Stimulated activated effector memory CD8-positive, alpha-beta T cell treated with anti-CD3 and anti-CD28 coated beads, Interleukin-12 subunit alpha, Interleukin-12 subunit beta, amount 100 ng/mL, for 72 hours (primary cell): ENCODE measurements at regions not wholly inside any gene's neighbourhood (a gene's known extent, or its start where the extent isn't known, plus 50 kb on each side); places are given as distances from the start of the nearest gene placed in this dataset.

Source experiments
- ATAC-seq: fragments of 150-1000 bp; cut with Tn5 transposase; 2 replicates; pipeline ENCODE4 v1.10.0; 2021
- DNase-seq, 2 donors: peaks; one replicate each; pipeline ENCODE4 v3.0.0; 2021 to 2022; ENCODE audit warnings: low spot score in 2 of 2
- H3K27ac Mint-ChIP-seq: one replicate; pipeline ENCODE4 v1.8.0; 2022; ENCODE audit warnings: mild to moderate bottlenecking, mixed read lengths
- H3K36me3 Mint-ChIP-seq: one replicate; pipeline ENCODE4 v1.8.0; 2022; ENCODE audit warnings: mild to moderate bottlenecking, mixed read lengths
- H3K4me1 Mint-ChIP-seq: one replicate; pipeline ENCODE4 v1.8.0; 2022; ENCODE audit warnings: mixed read lengths
- H3K4me3 Mint-ChIP-seq: one replicate; pipeline ENCODE4 v1.8.0; 2022; ENCODE audit warnings: mild to moderate bottlenecking, mixed read lengths
- H3K9me3 Mint-ChIP-seq: one replicate; pipeline ENCODE4 v1.8.0; 2022; ENCODE audit warnings: mixed read lengths

DNA sequence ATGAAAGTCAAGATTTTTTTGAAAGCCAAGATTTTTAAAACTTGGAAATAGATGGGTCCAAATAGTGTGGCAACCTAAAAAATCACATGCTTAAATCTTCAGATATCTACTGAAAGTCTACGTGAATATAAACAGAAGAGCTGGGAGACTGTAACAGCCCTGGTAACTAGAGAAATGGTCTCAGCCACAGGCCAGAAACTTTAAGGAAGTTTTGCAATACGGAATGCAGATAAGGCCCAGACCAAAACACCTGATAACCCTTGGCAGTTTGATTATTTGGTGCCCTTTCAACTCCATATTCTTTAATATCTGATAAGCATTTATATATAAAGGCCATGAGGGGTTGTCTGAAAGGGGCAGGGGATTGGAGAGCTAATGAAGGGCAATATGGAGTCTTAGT, 537.3 kb upstream of the TGFBR2 start:
- no peak for DNase-seq
- no peak for ATAC-seq
- Mint-ChIP-seq H3K4me3 (no peak overlapping the region), H3K27ac (no peak overlapping the region), H3K9me3 (no peaks in the 10 kb centered on the region), H3K36me3 (no peaks in the 10 kb centered on the region), H3K4me1 (no peaks in the 10 kb centered on the region)

DNA sequence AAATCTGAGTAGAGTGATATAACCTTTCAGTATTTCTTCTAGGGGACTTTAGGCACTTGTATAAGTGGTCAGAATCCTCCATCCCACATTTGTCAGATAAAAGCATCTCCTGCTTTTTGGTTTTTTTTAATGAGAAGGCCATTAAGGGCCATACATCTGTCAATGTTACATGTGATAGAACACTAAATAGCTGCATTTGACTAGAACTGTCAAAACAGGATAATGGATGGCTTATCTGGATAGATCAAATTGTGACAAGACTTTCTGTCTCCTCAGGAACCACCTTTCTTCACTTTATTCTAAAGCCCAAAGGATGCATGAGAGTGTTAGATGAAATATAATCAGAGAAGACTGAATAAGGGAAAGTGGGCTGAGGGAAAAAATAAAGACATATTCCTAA, 533.4 kb upstream of the TGFBR2 start:
- ATAC-seq = no peak

DNA sequence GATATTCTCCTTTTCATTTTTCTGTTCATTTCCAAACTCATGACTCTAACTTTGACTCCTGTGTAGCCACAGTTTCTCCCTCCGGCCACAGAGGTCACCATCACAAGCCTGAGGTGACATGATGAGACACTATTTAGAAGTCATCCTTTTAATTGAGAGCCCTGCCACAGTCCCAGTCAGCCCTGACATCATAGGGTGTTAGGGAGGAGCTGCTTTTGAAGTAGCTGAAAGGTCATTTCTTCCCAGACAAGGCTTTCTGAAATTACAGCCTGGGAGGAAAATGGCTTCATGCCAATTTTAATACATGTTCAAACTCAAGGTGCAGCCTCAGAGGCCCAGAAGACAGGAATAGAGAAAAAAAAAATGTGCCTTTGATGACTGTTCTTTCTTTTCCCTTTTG, 532.8 kb upstream of the TGFBR2 start:
- peaks cover 7% of the 10 kb centered on the region for H3K4me1 Mint-ChIP-seq
- no peaks in the 10 kb centered on the region for H3K36me3 Mint-ChIP-seq
- ATAC-seq = peak; percentile 62
- no peak overlapping the region for H3K27ac Mint-ChIP-seq
- H3K4me3 Mint-ChIP-seq = no peak overlapping the region
- no peak for DNase-seq
- H3K9me3 Mint-ChIP-seq = no peaks in the 10 kb centered on the region

More for the DNA sequence above, 533.4 kb upstream of the TGFBR2 start:
- Mint-ChIP-seq H3K9me3 (no peaks in the 10 kb centered on the region), H3K36me3 (no peaks in the 10 kb centered on the region), H3K27ac (no peak overlapping the region), H3K4me1 (peaks cover 7% of the 10 kb centered on the region), H3K4me3 (no peak overlapping the region)
- DNase-seq = no peak

DNA sequence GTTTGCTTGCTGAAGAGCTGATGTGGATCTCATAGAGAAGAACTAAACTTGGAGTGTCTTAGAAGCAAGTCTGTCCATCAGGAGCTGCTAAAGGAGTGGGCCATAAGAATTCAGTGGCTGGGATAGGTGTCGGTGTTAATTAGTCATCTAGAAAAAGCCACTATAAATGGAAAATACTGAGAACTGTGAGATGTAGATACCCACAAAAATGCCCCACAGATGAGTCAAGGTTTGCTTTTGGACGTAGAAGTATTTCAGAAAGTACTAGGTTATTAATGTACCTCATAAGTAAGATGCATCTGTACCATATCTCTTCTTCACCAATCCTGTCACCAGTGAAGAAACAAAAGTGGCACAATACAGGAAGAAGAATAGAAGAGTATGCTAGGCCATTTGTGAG, 530.9 kb upstream of the TGFBR2 start:
- Mint-ChIP-seq H3K4me3 (no peak overlapping the region), H3K4me1 (peaks cover 7% of the 10 kb centered on the region), H3K9me3 (no peaks in the 10 kb centered on the region), H3K27ac (no peak overlapping the region), H3K36me3 (no peaks in the 10 kb centered on the region)
- peak; percentile 59 for ATAC-seq
- DNase-seq = no peak

DNA sequence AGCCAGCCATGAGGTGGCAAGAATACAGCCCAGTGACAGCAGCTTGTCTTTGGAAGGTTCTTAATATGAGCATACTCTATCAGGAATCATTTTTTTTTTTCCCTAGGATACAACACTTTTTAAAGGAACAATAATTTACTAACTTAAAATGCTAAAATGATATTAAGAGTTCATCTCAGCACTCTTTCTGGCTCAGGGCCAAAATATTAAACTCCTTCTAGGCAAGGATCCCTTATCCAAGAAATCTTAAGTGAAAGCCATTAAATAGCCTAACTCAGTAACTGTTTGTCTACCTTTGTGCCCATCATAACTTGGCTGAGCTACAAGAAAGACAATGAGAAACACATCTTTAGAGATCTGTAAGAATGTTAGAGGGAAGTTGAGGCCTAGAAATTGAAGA, 529.5 kb upstream of the TGFBR2 start:
- H3K9me3 Mint-ChIP-seq = no peaks in the 10 kb centered on the region
- ATAC-seq = no peak
- H3K4me3 Mint-ChIP-seq = no peak overlapping the region
- peaks cover 7% of the 10 kb centered on the region for H3K4me1 Mint-ChIP-seq
- no peak for DNase-seq
- H3K36me3 Mint-ChIP-seq = no peaks in the 10 kb centered on the region
- no peak overlapping the region for H3K27ac Mint-ChIP-seq

DNA sequence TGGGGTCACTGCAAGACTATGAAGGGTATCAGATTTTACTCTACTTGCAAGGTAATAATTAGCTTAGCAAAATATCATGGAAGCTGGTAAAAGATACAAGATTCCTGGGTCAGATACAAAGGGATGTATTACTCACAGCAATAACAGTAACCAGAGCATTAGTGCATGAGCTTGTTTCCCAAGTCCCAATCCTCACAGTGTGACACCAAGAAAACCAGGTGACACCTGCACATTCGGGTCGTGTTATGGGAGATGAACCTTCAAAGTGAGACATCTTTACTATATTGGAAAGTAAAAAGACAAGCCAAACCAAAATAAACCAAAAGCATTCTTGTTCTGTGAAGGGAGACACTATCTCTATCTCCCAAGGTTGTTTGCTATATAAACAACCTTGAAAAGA, 528.7 kb upstream of the TGFBR2 start:
- H3K36me3 Mint-ChIP-seq = no peaks in the 10 kb centered on the region
- no peak overlapping the region for H3K27ac Mint-ChIP-seq
- H3K9me3 Mint-ChIP-seq = no peaks in the 10 kb centered on the region
- peaks cover 7% of the 10 kb centered on the region for H3K4me1 Mint-ChIP-seq
- no peak for DNase-seq
- H3K4me3 Mint-ChIP-seq = no peak overlapping the region
- ATAC-seq = no peak

DNA sequence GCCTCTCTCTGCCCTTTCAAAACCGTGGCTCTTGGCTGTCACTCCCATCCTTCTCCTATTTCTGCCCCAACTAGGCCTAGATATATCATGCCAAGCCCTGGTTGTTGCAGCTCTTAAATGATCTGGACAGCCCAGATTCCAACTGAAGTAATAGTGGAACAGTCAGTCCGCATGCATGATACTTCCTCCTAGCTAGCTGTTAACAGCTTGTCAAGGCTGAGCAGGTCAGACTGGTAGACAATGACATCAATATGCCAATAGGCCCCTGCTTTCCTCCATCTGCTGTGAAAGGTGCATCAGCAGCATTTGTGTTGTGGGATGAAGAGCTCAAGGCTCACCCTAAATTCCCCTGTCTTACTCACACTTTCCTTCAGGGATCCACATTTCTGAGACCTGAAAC, 527.7 kb upstream of the TGFBR2 start:
- no peak for DNase-seq
- Mint-ChIP-seq H3K27ac (no peak overlapping the region), H3K4me1 (peaks cover 7% of the 10 kb centered on the region), H3K4me3 (no peak overlapping the region), H3K36me3 (no peaks in the 10 kb centered on the region), H3K9me3 (no peaks in the 10 kb centered on the region)
- ATAC-seq = no peak

DNA sequence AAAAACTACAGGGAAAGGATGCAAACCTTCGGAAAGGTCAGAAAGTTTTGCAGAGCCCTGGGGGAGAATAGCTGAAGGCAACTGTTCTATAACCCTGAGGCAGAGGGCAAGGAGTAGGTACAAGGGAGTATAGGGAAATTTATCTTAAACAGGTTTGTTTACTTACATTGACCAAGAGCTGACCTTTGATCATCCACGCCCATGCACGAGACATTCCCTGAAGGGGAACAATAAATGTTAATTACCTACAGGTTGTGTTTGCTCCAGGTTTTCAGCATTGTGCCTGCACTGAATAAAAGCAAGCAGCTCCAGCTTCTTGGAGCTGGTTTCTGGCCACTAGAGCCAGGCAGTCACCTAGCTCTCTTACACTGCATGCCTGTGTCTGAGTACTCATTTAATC, 524.5 kb upstream of the TGFBR2 start:
- no peaks in the 10 kb centered on the region for H3K9me3 Mint-ChIP-seq
- no peaks in the 10 kb centered on the region for H3K36me3 Mint-ChIP-seq
- H3K4me1 Mint-ChIP-seq = no peaks in the 10 kb centered on the region
- no peak overlapping the region for H3K4me3 Mint-ChIP-seq
- no peak for ATAC-seq
- DNase-seq = no peak
- H3K27ac Mint-ChIP-seq = no peak overlapping the region

DNA sequence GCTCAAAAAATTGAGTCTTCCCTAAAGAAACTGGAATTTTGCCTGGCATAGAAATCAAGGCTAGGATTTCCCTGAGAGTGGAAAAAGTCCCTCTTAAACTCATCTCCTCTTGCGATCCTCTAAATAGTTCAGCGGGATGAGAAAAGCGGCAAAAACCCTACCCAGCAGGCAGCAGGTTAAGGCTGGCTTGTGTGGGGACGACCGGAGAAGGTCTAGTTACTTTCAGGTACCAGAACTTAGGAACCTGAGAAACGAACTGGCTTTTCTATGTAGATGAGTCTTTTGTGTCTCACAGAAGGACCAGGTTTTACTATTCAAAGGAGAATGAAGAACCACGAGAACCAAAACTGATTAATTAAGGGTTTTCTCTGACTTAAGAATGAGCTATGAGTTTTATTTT, 523.7 kb upstream of the TGFBR2 start:
- no peaks in the 10 kb centered on the region for H3K36me3 Mint-ChIP-seq
- DNase-seq (no peak), ATAC-seq (no peak)
- H3K4me1 Mint-ChIP-seq = no peaks in the 10 kb centered on the region
- no peaks in the 10 kb centered on the region for H3K9me3 Mint-ChIP-seq
- no peak overlapping the region for H3K27ac Mint-ChIP-seq
- H3K4me3 Mint-ChIP-seq = no peak overlapping the region

DNA sequence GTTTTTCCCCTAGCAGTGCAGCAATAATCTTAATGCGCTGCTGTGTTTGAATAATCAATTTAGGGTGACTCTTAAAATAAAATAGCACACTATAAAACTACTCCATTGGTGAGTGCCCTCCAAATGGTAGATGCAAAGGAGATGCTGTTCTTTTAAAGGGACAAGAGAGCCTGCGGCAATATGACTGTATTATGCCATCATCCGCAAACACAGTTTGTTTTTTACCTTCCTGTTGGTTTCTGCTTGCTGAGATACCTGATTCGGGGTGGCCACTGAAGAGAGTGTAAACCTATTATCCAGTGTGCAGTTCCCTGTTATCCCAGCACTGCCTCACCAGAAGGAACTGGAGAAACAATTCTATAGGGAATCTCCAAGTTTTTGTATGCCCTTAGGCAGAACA, 523.1 kb upstream of the TGFBR2 start:
- Mint-ChIP-seq H3K4me1 (no peaks in the 10 kb centered on the region), H3K9me3 (no peaks in the 10 kb centered on the region), H3K36me3 (no peaks in the 10 kb centered on the region), H3K27ac (no peak overlapping the region), H3K4me3 (no peak overlapping the region)
- DNase-seq (no peak), ATAC-seq (no peak)

DNA sequence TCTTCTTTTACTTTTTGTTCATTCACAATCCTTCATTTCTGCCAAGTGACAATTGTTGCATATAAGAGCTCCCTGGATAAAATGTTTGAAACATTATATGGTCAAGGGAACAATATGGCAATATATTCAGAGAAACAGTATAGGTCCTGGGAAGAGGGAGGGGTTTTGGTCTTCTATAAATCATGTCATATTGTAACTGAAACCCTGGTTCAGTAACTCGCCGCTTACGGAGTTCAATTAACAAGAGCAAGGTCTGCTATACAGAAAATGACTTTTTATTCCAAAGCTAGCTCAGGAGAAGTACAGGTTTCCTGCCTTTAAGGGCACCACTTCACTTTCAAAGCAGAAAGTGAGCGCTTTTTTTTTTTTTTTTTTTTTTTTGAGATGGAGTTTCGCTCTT, 522.1 kb upstream of the TGFBR2 start:
- no peaks in the 10 kb centered on the region for H3K4me1 Mint-ChIP-seq

DNA sequence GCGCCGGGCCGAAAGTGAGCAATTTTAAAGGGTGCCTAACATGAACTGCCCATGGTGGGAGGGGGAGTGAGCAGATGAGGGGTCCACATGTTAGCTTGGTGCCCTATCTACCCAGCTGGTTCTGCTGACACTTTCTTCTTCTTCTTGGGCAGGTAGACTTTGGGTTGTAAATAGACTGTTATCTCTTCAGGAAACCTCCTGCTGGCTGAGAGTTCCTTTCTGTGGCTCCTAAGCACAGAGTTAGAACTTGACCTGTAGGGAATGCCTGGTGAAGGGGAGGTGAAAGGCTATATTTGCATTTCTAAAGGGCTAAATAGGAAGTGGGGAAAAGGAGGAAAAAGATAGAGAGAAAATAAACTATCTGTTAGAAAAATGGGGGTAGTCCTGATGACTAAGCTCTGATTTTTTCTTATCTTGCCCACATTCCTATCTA, 521.4 kb upstream of the TGFBR2 start:
- no peak overlapping the region for H3K27ac Mint-ChIP-seq
- H3K4me3 Mint-ChIP-seq = no peak overlapping the region
- no peak for DNase-seq
- H3K4me1 Mint-ChIP-seq = no peaks in the 10 kb centered on the region
- no peaks in the 10 kb centered on the region for H3K9me3 Mint-ChIP-seq
- no peak for ATAC-seq
- no peaks in the 10 kb centered on the region for H3K36me3 Mint-ChIP-seq

More for the DNA sequence above, 522.1 kb upstream of the TGFBR2 start:
- no peaks in the 10 kb centered on the region for H3K9me3 Mint-ChIP-seq
- H3K27ac Mint-ChIP-seq = no peak overlapping the region
- DNase-seq = no peak
- H3K36me3 Mint-ChIP-seq = no peaks in the 10 kb centered on the region
- no peak for ATAC-seq
- H3K4me3 Mint-ChIP-seq = no peak overlapping the region

DNA sequence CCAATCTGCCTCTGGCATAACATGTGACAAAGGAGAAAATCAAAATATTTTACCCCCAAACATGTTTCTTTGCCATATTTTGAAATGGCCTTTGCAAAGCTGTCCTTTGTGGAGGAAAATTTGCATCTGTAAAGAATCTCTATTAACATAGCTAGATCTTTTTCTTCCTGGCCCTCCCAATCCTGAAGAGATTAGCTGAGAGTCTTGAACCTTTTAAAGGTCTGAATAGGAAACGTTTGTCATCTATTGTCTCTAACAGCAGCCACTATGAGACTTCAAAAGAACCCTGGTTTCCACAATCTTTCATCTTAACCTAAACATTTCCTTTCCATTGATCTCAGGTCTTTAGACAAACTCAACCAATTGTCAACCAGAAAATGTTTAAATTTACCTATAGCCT, 520.9 kb upstream of the TGFBR2 start:
- Mint-ChIP-seq H3K4me3 (no peak overlapping the region), H3K9me3 (no peaks in the 10 kb centered on the region)

DNA sequence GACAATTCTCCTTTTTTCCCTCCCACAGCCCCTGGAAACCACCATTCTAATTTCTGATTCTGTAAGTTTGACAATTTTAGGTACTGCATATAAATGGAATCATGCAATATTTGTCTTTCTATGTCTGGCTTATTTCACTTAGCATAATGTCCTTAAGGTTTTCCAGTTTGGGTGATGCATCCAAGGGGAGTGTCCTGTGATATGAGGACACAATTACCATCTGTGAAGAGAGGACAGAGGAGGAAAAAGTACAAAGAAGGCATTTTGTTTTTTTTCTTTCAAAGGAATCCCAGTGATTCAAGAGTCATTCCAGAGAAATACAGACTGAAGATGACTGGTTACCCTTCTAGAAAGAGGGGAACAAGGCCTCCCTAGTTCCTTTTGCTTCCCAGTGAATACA, 514.7 kb upstream of the TGFBR2 start:
- Mint-ChIP-seq H3K9me3 (no peaks in the 10 kb centered on the region), H3K4me3 (no peak overlapping the region)

More for the DNA sequence above, 520.9 kb upstream of the TGFBR2 start:
- Mint-ChIP-seq H3K36me3 (no peaks in the 10 kb centered on the region), H3K27ac (no peak overlapping the region), H3K4me1 (no peaks in the 10 kb centered on the region)
- ATAC-seq = no peak
- no peak for DNase-seq

DNA sequence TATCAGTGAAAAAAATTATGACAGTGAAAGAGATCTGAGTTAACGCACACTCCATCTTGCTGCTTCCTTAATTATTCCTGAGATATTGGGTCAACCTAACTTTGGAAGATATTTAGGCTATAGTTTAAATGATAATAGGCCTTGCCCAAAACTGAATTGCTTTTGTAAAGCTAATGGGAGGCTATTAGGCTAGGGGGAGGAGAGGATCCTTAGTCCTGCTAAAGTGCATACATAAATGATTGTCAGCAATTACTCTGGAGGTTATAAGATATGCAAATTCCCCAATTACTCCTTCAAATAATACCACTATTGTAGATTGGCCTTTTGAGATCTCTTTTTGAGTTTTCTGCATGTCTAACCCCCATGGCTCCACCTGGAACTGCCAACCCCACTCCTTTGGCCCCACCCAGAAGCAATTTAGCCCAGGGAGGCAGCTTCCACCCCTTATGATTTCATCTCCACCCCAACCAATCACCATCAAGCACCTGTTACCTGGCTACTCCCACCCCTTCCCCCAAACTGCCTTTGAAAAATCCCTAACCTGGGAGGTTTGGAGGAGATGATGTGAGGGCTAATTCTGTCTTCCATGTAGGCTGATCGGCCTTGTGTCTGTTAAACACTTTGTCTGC, 509.3 kb upstream of the TGFBR2 start:
- Mint-ChIP-seq H3K36me3 (no peaks in the 10 kb centered on the region), H3K9me3 (no peaks in the 10 kb centered on the region), H3K4me1 (no peaks in the 10 kb centered on the region), H3K27ac (no peak overlapping the region), H3K4me3 (no peak overlapping the region)
- ATAC-seq = no peak
- no peak for DNase-seq

More for the DNA sequence above, 514.7 kb upstream of the TGFBR2 start:
- H3K4me1 Mint-ChIP-seq = no peaks in the 10 kb centered on the region
- no peak for DNase-seq
- no peaks in the 10 kb centered on the region for H3K36me3 Mint-ChIP-seq
- no peak for ATAC-seq
- no peak overlapping the region for H3K27ac Mint-ChIP-seq

DNA sequence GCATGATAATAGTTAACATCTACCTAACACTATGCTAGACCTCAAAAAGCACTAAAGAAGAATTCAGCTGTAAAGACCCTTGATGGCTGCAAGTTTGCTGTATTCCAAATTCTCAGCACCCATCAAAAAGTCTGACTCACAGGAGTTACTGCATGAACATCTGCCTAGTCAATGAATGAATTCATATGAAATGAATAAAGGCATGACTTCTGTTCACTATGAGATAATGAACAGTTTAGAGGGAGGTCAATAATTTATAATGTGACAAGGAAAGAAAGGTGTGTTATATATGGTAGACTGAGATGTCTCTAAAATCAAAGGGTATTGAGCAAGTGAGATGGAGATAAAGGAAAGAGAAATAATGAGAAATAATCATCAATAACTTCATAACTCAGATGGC, 508.2 kb upstream of the TGFBR2 start:
- H3K9me3 Mint-ChIP-seq = no peaks in the 10 kb centered on the region
- no peak overlapping the region for H3K27ac Mint-ChIP-seq
- ATAC-seq = no peak
- no peak for DNase-seq
- no peaks in the 10 kb centered on the region for H3K36me3 Mint-ChIP-seq
- H3K4me1 Mint-ChIP-seq = no peaks in the 10 kb centered on the region
- no peak overlapping the region for H3K4me3 Mint-ChIP-seq
